Natural killer cell (primary cell): ENCODE measurements at regions not wholly inside any gene's neighbourhood (a gene's known extent, or its start where the extent isn't known, plus 50 kb on each side); places are given as distances from the start of the nearest gene placed in this dataset.

ENCODE experiments used
- ATAC-seq, 3 donors: fragments of 150-1000 bp in 2 of 3; fragments of 200-7000 bp in 1 of 3; cut with Tn5 transposase; 1 replicate in 1 of 3; 2 replicates in 2 of 3; pipeline ENCODE4 v1.10.0; 2021; ENCODE audit warnings: mild to moderate bottlenecking in 2 of 3, moderate library complexity in 2 of 3
- DNase-seq, 2 donors: peaks; one replicate each; pipeline versions ENCODE4 v3.0.0 to v3.0.0-alpha.2; 2013 to 2021; ENCODE audit warnings: mixed read lengths in 1 of 2
- H3K27ac ChIP-seq: one replicate; pipeline ENCODE4 v1.5.1; 2013; ENCODE audit warnings: mild to moderate bottlenecking, low read length
- H3K27me3 ChIP-seq: one replicate; pipeline ENCODE4 v1.6.1; 2013; ENCODE audit warnings: low read length; ENCODE audit not compliant: control insufficient read depth, insufficient read depth
- H3K36me3 ChIP-seq: one replicate; pipeline ENCODE4 v1.6.1; 2013; ENCODE audit warnings: low read length; ENCODE audit not compliant: control insufficient read depth, insufficient read depth
- H3K4me1 ChIP-seq: one replicate; pipeline ENCODE4 v1.6.1; 2013; ENCODE audit warnings: low read length; ENCODE audit not compliant: control insufficient read depth, insufficient read depth
- H3K4me3 ChIP-seq: one replicate; pipeline ENCODE4 v1.5.1; 2013; ENCODE audit warnings: low read length
- H3K9me3 ChIP-seq: one replicate; pipeline ENCODE4 v1.6.1; 2013; ENCODE audit warnings: low read length; ENCODE audit not compliant: control insufficient read depth, insufficient read depth
- H3K27ac Mint-ChIP-seq, 2 donors: one replicate each; pipeline ENCODE4 v1.8.0; 2022; ENCODE audit warnings: mild to moderate bottlenecking in 2 of 2, mixed read lengths in 2 of 2, moderate library complexity in 1 of 2
- H3K27me3 Mint-ChIP-seq, 2 donors: one replicate each; pipeline ENCODE4 v1.8.0; 2022; ENCODE audit warnings: low read depth in 2 of 2, mixed read lengths in 2 of 2
- H3K36me3 Mint-ChIP-seq: one replicate; pipeline ENCODE4 v1.8.0; 2022; ENCODE audit warnings: mixed read lengths
- H3K4me1 Mint-ChIP-seq, 2 donors: one replicate each; pipeline ENCODE4 v1.8.0; 2022; ENCODE audit warnings: mixed read lengths in 2 of 2
- H3K4me3 Mint-ChIP-seq: one replicate; pipeline ENCODE4 v1.8.0; 2022; ENCODE audit warnings: mild to moderate bottlenecking, moderate library complexity, mixed read lengths
- H3K9me3 Mint-ChIP-seq, 2 donors: one replicate each; pipeline ENCODE4 v1.8.0; 2022; ENCODE audit warnings: mixed read lengths in 2 of 2
- CTCF ChIP-seq: fragments of 200-600 bp; IDR thresholded peaks from one replicate; pipeline ENCODE4 v1.8.0; 2022; ENCODE audit warnings: antibody characterized with exemption
- WGBS: methylation state at CpG from one replicate; pipeline ENCODE4 v1.1.7; 2013; ENCODE audit warnings: missing lambda C conversion rate; ENCODE audit not compliant: insufficient coverage; 5-methylcytosine and 5-hydroxymethylcytosine counted together
- intact Hi-C: fragments of 100-400 bp; cut with micrococcal nuclease; formaldehyde crosslinking; loops from one replicate; pipeline ENCODE4 v1.14.2; 2022

GRCh38 chr18:67597759-67598158, 81.2 kb upstream of the DSEL start:
- H3K9me3 Mint-ChIP-seq: peaks cover 15% of the 10 kb centered on the region in 2 donors
- Histone ChIP-seq H3K27ac (no peak overlapping the region), H3K36me3 (no peaks in the 10 kb centered on the region), H3K9me3 (no peaks in the 10 kb centered on the region), H3K4me3 (no peak overlapping the region), H3K4me1 (no peaks in the 10 kb centered on the region), H3K27me3 (no peaks in the 10 kb centered on the region)
- H3K27ac Mint-ChIP-seq: no peak overlapping the region
- no peaks in the 10 kb centered on the region for H3K4me1 Mint-ChIP-seq
- TF ChIP-seq CTCF: no peak
- intact Hi-C loops: no loop called here
- ATAC-seq (no peak), DNase-seq (no peak)
- peaks cover 7% of the 10 kb centered on the region for H3K36me3 Mint-ChIP-seq
- H3K4me3 Mint-ChIP-seq: no peak overlapping the region
- H3K27me3 Mint-ChIP-seq: no peaks in the 10 kb centered on the region
- 72% methylated on average over 2 of the region's 2 CpGs for WGBS

GRCh38 chr18:67596003-67596402, 79.5 kb upstream of the DSEL start:
- no peaks in the 10 kb centered on the region for H3K27me3 Mint-ChIP-seq
- intact Hi-C loops: no loop called here

GRCh38 chr18:67590571-67591141, 74.1 kb upstream of the DSEL start:
- H3K36me3 Mint-ChIP-seq: no peaks in the 10 kb centered on the region
- no peak for TF ChIP-seq CTCF
- no peaks in the 10 kb centered on the region for H3K4me1 Mint-ChIP-seq
- no peak overlapping the region for H3K4me3 Mint-ChIP-seq
- Histone ChIP-seq H3K9me3 (no peaks in the 10 kb centered on the region), H3K4me1 (no peaks in the 10 kb centered on the region), H3K27ac (no peak overlapping the region), H3K36me3 (no peaks in the 10 kb centered on the region), H3K4me3 (no peak overlapping the region), H3K27me3 (no peaks in the 10 kb centered on the region)
- DNase-seq: no peak
- intact Hi-C loops: no loop called here
- H3K9me3 Mint-ChIP-seq: peaks cover 9 to 14% of the 10 kb centered on the region in 2 donors
- no peak overlapping the region for H3K27ac Mint-ChIP-seq
- WGBS: 37% methylated on average over 3 of the region's 3 CpGs
- ATAC-seq: no peak
- H3K27me3 Mint-ChIP-seq: no peaks in the 10 kb centered on the region

More at GRCh38 chr18:67596003-67596402, 79.5 kb upstream of the DSEL start:
- no peaks in the 10 kb centered on the region for H3K9me3 ChIP-seq
- peaks cover under 1% of the 10 kb centered on the region for H3K36me3 Mint-ChIP-seq
- H3K4me3 Mint-ChIP-seq: no peak overlapping the region
- H3K27me3 ChIP-seq: no peaks in the 10 kb centered on the region
- ATAC-seq (no peak), DNase-seq (no peak)
- H3K4me1 ChIP-seq: no peaks in the 10 kb centered on the region
- no peaks in the 10 kb centered on the region for H3K36me3 ChIP-seq
- no CpG with 5 or more reads among the region's 1 CpG for WGBS
- H3K27ac Mint-ChIP-seq: no peak overlapping the region
- no peak overlapping the region for H3K4me3 ChIP-seq
- TF ChIP-seq CTCF: no peak
- peaks cover 7 to 12% of the 10 kb centered on the region in 2 donors for H3K9me3 Mint-ChIP-seq
- no peak overlapping the region for H3K27ac ChIP-seq
- H3K4me1 Mint-ChIP-seq: no peaks in the 10 kb centered on the region

- DNase-seq (no peak), ATAC-seq (no peak)
- no peaks in the 10 kb centered on the region for H3K27me3 Mint-ChIP-seq
- TF ChIP-seq CTCF: no peak
- H3K4me3 Mint-ChIP-seq: no peak overlapping the region
- no peaks in the 10 kb centered on the region for H3K36me3 Mint-ChIP-seq
- 84% methylated on average over 2 of the region's 3 CpGs for WGBS
- no peaks in the 10 kb centered on the region for H3K9me3 ChIP-seq
- H3K27me3 ChIP-seq: no peaks in the 10 kb centered on the region
- no peak overlapping the region for H3K4me3 ChIP-seq
- no peak overlapping the region for H3K27ac ChIP-seq
- no peaks in the 10 kb centered on the region for H3K4me1 ChIP-seq
- H3K9me3 Mint-ChIP-seq: peaks cover 8 to 16% of the 10 kb centered on the region in 2 donors
- intact Hi-C loops: no loop called here
- no peaks in the 10 kb centered on the region for H3K36me3 ChIP-seq
- H3K4me1 Mint-ChIP-seq: no peaks in the 10 kb centered on the region
- no peak overlapping the region for H3K27ac Mint-ChIP-seq
These were observed 72.8 kb upstream of the DSEL start for GRCh38 chr18:67589325-67589724.
